ENCODE measurements at regions not wholly inside any gene's neighbourhood (a gene's known extent, or its start where the extent isn't known, plus 50 kb on each side); places are given as distances from the start of the nearest gene placed in this dataset.
A peak's percentile ranks its signal among the peaks of the same experiment; 100 is the strongest.

DNA sequence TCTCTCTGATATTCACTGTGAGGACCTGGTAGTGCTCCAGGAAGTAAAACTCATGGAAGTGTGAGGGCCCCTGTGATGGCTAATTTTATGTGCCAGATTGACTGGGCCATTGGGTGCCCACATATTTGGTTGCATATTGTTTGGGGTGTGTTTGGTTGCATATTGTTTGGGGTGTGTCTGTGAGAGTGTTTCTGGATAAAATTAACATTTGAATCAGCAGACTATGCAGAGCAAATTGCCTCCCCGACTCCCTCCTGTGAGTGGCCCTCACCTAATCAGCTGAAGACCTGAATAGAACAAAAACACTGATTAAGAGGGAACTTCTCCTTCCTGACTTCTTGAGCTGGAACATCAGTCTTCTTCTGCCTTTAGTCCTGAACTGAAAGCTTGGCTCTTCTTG lies 173.3 kb upstream of the LINC00305 start:
- no peaks in the 10 kb centered on the region for H3K36me3 ChIP-seq (ENCODE audit: low read depth)
- H3K4me3 ChIP-seq: no peak overlapping the region
- H3K9me3 ChIP-seq: no peaks in the 10 kb centered on the region
- TF ChIP-seq, protein P1, sequence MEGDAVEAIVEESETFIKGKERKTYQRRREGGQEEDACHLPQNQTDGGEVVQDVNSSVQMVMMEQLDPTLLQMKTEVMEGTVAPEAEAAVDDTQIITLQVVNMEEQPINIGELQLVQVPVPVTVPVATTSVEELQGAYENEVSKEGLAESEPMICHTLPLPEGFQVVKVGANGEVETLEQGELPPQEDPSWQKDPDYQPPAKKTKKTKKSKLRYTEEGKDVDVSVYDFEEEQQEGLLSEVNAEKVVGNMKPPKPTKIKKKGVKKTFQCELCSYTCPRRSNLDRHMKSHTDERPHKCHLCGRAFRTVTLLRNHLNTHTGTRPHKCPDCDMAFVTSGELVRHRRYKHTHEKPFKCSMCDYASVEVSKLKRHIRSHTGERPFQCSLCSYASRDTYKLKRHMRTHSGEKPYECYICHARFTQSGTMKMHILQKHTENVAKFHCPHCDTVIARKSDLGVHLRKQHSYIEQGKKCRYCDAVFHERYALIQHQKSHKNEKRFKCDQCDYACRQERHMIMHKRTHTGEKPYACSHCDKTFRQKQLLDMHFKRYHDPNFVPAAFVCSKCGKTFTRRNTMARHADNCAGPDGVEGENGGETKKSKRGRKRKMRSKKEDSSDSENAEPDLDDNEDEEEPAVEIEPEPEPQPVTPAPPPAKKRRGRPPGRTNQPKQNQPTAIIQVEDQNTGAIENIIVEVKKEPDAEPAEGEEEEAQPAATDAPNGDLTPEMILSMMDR (IDR thresholded peaks at IDR 0.05): no peak
- intact Hi-C loops (cut with DNase I, micrococcal nuclease): no loop called here
- no peak for DNase-seq
- ATAC-seq: no peak
- no peaks in the 10 kb centered on the region for H3K4me1 ChIP-seq (ENCODE audit: low read depth)

DNA sequence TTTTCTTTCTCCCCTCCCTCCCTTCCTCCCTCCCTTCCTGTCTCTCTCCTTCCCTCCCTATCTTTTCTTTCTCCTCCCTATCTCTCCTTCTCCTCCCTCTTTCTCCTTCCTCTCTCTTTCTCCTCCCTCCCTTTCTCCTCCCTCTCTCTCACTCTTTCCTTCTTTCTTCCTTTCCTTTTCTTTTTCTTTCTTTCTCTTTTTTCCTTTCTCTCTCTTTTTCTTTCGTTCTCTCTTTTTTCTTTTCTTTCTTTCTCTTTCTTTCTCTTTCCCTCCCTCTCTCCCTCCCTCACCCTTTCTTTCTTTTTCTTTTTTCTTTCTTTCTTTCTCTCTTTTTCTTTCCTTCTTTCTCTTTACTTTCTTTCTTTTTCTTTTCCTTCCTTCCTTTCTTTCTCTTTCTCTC lies 169.7 kb upstream of the LINC00305 start:
- ATAC-seq: no peak
- no peak for DNase-seq
- Histone ChIP-seq H3K4me1 (ENCODE audit: low read depth) (no peaks in the 10 kb centered on the region), H3K36me3 (ENCODE audit: low read depth) (no peaks in the 10 kb centered on the region), H3K4me3 (no peak overlapping the region), H3K9me3 (no peaks in the 10 kb centered on the region)
- intact Hi-C loops (cut with DNase I, micrococcal nuclease): no loop called here
- TF ChIP-seq, protein P1 (IDR thresholded peaks at IDR 0.05): no peak

DNA sequence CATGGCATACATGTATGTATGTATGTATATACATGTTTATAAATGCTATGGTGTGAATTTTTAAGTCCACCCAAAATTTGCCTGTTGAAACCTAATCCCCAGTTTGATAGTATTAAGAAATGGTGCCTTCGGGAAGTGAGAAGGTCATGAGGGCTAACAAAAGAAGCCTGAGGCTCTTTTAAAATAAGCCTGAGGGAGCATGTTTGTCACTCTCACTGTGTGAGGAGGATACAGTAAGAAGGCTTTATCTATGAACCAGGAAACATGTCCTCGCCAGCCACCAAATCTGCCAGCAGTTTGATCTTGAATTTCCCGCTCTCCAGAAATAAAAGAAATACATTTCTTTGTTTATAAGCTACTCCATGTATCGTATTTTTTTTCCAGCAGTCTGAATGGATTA lies 163.0 kb upstream of the LINC00305 start:
- Histone ChIP-seq H3K9me3 (no peaks in the 10 kb centered on the region), H3K4me3 (no peak overlapping the region)
- ATAC-seq: no peak

DNA sequence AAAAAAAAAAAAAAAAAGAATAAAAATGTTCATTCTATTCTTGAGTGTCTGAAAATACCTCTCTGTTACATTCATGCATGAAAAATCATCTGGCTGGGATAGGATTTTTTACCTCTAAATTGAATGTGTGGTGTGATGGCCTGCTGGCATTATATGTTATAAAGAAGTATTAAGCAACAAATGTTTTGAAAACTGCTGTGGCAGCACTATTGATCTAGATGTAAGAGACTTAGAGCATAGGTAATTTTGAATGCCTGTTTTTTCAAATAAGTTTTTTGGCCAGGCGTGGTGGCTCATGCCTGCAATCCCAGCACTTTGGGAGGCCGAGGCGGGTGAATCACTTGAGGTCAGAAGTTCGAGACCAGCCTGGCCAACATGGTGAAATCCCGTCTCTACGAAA lies 147.0 kb upstream of the LINC00305 start:
- Histone ChIP-seq H3K4me1 (ENCODE audit: low read depth) (no peaks in the 10 kb centered on the region), H3K9me3 (no peaks in the 10 kb centered on the region), H3K36me3 (ENCODE audit: low read depth) (no peaks in the 10 kb centered on the region), H3K4me3 (no peak overlapping the region)
- intact Hi-C loops (cut with DNase I, micrococcal nuclease): no loop called here
- TF ChIP-seq, protein P1 (IDR thresholded peaks at IDR 0.05): no peak
- DNase-seq: no peak
- ATAC-seq: no peak

More for the DNA sequence above, 163.0 kb upstream of the LINC00305 start:
- Histone ChIP-seq H3K36me3 (ENCODE audit: low read depth) (no peaks in the 10 kb centered on the region), H3K4me1 (ENCODE audit: low read depth) (no peaks in the 10 kb centered on the region)
- DNase-seq: no peak
- intact Hi-C loops (cut with DNase I, micrococcal nuclease): no loop called here
- TF ChIP-seq, protein P1 (IDR thresholded peaks at IDR 0.05): no peak

DNA sequence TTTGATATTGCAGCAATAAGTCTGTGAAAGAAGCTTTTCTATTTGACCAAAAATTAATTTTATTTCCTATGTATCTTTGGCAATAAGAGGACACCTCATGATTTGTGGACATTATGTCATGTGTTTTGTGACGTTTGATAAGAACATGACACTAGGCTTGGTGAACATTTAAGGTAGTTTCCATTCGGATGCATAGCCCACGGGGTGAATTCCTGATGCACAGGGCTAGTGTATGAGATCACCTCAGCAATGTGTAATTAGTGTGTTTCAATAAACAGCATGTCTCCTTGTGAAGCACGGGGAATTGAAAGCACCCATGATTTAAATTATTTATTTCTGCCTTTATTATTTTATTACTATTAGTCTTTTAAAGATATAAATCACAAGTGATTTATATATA lies 146.1 kb upstream of the LINC00305 start:
- Histone ChIP-seq H3K36me3 (ENCODE audit: low read depth) (no peaks in the 10 kb centered on the region), H3K4me1 (ENCODE audit: low read depth) (no peaks in the 10 kb centered on the region), H3K4me3 (no peak overlapping the region), H3K9me3 (no peaks in the 10 kb centered on the region)
- intact Hi-C loops (cut with DNase I, micrococcal nuclease): no loop called here
- TF ChIP-seq, protein P1 (IDR thresholded peaks at IDR 0.05): no peak
- ATAC-seq (no peak), DNase-seq (no peak)

DNA sequence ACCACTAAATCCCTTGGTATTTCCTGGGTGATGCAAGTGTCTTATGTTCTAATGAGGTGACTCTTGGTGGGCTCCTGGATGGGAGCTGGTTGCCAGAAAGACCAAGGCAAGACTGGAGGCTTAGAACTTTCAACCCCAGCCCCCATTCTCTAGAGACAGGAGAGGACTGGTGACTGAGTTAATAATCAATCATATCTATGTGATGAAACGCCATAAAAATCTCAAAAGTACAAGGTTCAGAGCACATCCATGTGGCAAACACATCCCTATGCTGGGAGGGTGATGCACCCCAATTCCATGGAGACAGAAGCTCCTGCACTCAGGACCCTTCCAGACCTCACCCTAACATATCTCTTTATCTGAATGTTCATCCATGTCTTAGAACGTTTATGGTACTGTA lies 139.5 kb upstream of the LINC00305 start:
- DNase-seq (no peak), ATAC-seq (peak; percentile 37)
- no peaks in the 10 kb centered on the region for H3K9me3 ChIP-seq
- H3K4me1 ChIP-seq (ENCODE audit: low read depth): no peaks in the 10 kb centered on the region
- TF ChIP-seq, protein P1 (IDR thresholded peaks at IDR 0.05): no peak
- no peak overlapping the region for H3K4me3 ChIP-seq
- H3K36me3 ChIP-seq (ENCODE audit: low read depth): no peaks in the 10 kb centered on the region
- intact Hi-C loops (cut with DNase I, micrococcal nuclease): no loop called here

All from mucosa of descending colon (tissue), 3 donors.